SKM-1 (cell line): ENCODE measurements at regions not wholly inside any gene's neighbourhood (a gene's known extent, or its start where the extent isn't known, plus 50 kb on each side); places are given as distances from the start of the nearest gene placed in this dataset.
"Not testable (repeated sequence)": the region's sequence is repeated elsewhere in the genome, so short reads cannot be mapped to it uniquely, and the experiment has no call there.

Source experiments
- DNase-seq: peaks from one replicate; lab custom pipeline; 2025; ENCODE audit not compliant: unreplicated experiment; lab: John Stamatoyannopoulos, UW

DNA sequence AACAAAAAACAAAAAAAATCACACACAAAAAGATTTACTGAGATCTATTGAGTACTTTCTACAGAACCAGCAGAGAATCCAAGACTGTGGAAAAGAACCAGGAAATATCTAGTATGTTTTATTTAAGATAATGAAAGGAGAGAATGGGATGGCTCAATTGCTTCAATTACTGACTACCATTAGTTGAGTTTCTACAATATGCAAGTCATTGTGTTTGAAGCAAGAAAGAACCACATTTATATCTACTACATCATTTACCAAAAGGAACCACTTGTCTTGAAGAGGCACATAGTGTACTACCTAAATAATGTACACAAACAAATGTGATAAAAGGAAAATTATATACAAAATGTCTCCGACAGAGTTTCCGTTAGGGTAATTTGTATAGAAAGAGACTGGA lies 325.9 kb upstream of the TNC start:
- no peak for DNase-seq

DNA sequence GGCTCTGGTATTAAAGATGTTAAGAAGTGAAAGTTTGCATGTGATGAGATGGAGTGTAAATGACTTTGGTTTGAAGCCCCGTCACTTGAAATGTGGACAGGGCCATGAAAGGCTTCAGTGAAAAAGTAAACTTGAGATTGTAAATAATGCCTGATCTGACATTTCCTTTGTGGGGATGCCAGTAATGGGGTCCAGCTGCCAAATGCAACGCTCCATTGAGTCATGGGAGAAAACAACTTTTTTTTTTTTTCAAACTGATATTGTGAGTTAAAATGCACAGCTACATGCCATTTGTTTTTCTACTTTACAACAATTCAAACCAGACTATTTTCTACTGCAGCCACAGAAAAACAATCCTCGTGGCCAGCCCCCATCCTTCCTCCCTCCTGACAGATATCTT lies 327.0 kb upstream of the TNC start:
- no peak for DNase-seq

DNA sequence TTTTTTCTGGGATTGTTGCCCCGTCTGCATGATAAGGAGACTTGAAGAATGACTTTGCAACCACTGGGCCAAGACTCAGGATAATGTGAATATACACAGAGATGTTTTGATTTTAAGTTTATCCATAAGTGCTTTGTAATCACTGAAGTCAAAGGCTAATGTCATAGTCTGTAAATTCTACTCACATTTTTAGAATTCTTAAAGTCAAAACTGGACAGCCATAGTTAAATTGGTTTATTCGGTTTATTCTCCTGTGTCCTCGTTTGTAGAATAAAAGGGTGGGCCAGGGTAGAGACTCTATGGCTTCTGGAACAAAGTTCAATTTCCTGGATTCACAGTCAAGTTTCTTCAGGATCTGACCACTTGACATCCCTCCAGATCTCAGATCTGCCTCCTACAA lies 327.7 kb upstream of the TNC start:
- DNase-seq, result no peak

DNA sequence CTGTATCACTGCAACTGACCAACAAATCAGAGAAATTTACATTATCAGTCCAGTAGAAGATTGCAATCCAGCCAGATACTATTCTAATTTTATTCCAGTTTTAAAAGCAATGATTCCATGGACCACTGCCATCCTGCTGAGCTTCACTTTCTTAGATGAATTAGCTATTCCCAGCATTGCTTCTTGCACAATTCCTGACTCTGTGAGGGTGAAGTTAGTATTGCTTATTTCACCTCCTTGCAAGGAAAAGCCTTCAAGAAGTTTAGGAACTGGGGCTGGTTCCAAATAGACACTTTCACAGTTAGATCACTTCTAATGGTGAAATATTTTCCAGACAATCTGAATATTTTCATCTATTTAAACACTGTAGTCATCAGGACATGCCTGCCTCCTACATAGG lies 338.6 kb upstream of the TNC start:
- DNase-seq, result no peak

DNA sequence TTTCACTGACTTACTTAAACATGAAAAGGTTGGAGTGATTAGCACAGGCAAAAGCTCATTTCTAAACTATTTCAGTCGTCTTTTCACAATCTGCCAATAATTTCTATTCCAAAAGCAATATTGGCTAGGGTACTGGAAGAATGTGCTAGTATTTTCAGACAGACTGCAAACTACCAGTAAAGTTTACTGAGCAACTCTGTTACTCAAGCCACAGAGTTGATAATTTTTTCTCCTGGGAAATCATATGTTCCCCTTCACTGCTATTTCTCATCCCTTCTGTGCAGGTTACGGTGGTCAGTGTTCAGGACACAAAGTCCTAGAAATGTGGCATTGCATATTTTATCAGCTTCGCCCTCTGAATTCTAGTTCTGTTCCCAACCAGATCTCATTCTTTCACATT lies 343.3 kb upstream of the TNC start:
- no peak for DNase-seq

DNA sequence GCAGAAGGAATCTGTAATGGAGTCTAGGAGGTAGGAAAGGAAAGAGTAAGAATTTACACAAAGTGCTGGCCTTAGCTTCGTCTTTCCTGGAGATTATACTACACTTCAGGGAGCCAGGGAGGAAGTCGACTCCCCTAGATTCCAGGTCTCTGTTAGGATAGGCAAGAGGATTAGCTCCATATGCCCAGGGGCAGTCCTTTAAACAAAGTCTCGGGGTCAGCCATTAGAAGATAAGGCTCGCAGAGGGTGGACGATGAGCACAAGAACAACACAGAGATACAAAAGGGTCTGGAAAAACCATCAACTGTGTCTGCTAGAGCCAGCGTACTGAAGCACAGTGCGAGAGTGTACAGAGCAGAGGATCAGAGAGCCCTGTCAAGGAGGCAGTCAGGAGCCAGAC lies 344.7 kb upstream of the TNC start:
- DNase-seq, result no peak

DNA sequence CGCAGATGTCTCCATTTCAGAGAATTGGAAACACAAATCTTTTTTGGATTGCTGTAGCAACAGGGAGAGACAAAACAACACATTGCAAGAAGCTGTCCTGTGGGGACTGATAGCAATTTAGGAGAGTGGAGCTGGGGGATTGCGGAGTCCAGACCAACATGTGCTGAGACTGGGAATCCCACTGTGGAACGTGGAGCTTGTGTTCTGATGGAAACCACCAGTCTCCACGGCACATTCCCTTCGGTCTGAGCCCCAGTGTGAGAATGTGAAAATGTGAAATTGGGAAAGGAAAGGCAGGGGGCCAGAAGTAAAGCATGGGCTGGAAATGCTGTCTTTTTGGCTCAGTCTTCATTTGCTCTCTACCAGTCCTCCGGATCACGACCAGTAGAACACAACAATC lies 348.8 kb upstream of the TNC start:
- DNase-seq, result no peak

DNA sequence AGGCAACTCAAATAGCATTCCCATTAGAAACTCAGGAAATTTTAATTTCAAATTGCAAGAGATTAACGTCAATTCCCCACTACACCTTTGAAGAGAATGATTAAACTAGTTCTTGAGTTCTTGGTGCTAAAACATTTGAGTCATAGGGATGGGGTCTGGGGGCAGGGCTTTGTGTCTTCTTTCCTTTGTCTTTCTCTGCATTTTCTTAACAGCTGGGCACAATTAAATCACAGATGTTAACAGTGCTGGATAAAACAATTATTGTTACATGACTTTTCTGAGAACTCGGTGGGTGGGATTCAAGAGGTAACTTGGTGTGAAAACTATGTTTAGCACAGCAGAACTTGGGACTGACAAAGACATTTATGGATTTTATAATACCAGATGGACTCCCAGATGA lies 351.9 kb upstream of the TNC start:
- no peak for DNase-seq

DNA sequence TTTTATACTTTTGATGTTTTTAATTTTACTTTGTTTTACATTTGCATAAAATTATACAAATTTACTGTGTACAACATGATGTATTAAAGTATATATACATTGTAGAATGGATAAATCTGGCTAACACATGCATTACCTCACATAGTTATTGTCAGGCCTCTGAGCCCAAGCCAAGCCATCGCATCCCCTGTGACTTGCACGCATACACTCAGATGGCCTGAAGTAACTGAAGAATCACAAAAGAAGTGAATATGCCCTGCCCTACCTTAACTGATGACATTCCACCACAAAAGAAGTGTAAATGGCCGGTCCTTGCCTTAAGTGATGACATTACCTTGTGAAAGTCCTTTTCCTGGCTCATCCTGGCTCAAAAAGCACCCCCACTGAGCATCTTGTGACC lies 355.1 kb upstream of the TNC start:
- DNase-seq, result not testable (repeated sequence)

DNA sequence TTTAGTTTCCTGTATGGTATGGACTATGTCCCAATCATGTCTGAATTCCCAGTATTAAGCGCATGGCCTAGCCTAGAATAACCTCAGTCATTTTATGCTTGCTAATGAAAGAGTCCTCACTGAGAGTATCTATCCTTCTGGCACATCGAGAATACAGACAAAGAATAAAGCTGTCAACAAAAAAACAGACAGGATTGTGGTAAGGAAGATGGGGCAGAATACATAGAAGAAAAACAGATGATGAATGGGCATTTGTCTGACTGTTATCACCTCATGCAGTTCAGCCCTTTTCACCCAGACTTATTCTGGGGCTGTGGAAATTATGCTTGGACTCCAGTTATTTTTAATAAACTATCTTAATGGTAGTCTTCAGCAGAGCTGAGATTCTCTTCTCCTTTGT lies 363.8 kb upstream of the TNC start:
- no peak for DNase-seq

DNA sequence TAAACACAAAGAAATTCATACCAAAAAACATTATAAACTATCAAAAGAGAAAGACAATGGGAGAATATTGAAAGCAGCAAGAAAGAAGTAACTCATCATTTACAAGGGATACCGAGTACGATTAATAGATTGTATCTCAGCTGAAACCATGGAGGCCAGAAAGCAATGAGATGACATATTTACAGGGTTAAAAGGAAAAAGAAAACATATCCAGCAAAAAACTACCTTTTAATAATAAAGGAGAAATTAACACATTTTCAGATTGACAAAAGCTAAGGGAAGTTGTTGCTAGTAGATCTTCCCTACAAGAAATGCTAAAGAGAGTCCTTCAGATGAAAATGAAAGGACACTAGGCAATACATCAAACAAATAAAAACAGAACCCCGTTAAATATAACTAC lies 364.8 kb upstream of the TNC start:
- DNase-seq, result no peak

DNA sequence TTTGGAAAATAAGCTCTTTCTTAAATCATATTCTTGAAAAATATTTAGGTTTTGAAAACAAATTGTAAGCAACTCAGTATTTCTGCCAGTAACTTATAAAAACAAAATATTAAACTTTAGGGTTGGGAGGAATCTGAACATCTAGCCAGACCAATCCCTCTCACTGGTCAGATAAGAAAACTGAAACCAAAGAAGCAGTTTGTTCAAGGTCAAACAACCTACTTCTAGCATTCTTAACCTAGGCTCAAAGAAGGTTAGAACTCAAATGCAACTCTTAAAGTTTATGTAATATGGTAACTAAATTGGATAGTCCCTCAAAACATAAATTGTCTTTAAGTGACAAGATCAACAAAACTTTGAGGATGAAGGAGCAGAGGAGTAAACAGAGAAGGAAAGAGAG lies 374.9 kb upstream of the TNC start:
- DNase-seq, result no peak

DNA sequence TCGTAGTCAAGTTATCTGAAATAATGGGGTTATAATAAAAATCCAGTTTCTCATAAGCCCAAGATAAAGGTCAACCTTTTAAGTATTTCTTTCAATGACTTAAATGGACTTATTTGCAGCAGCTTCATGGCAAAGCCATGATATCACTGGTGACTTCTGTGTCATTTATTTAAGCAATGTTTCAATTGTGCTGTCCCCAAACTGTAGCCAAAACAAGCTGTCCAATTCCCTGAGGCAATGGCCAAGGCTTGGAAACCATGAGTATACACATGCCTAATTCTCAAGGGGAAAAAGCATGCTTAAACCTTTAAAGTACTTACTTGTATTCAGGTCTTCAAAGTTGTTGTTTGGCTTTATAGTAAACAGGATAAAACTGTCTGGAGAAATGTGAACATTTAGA lies 376.4 kb upstream of the TNC start:
- no peak for DNase-seq

DNA sequence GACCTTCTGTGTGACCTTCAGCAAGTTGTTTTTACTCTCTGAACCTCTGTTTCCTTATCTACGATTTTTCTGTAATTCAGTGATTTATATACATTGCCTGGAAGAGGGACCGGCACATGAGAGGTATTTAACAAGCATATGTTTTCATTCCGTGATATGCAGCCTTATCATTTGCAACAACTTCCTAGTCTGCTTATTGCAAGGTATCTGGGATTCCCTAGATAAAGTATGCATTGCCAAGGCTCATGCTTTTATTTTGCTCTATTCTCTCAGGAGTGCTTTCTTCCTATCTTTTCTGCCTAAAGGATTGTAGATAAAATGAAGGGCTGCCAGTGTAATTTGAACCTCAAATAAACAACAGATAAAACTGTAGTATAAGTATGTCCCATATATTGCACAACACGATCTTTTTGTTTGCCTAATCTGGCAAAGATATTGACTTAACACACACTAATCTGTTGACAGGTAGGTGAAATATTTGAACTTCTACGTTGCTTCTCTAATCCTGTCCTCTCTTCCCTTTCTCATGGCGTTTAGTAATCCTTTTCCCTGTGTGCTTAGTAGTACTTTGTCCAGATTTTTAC lies 377.2 kb upstream of the TNC start:
- DNase-seq, result no peak

DNA sequence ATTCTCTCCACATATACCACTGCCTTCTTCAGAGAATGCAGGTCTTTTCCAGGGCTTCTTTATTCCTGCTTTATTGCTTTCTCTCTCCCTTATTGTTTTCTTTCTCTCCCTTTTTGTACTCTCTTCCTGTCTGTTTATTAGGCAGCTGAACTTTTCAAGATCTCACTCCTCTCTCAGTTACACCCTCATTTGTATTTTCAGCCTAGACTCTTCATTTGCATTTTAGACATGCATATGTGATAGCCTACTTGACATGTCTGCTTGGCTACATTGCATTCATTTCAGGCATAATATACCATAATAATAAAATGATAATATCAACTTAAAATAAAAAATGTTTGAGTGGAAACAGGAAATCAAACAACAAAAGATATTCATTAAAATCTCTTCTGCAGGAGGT lies 377.9 kb upstream of the TNC start:
- no peak for DNase-seq

DNA sequence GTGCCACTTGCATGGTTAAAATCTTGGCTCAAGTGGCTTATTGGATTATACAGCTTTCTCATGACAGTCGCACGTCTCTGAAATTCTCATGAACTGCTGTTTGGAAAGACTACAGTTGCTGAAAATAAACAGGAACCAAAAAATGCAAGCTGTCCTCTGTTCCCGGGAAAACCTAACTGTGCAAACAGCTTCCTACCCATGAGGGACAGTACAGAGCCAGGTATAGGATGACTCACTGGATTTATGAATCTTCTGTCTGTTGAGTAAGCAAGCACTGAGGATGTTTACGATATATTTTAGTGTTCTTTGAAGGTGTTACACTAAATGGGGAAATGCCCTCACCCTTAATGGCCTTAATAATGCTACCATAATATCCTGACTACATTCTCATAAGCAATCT lies 380.3 kb upstream of the TNC start:
- no peak for DNase-seq

DNA sequence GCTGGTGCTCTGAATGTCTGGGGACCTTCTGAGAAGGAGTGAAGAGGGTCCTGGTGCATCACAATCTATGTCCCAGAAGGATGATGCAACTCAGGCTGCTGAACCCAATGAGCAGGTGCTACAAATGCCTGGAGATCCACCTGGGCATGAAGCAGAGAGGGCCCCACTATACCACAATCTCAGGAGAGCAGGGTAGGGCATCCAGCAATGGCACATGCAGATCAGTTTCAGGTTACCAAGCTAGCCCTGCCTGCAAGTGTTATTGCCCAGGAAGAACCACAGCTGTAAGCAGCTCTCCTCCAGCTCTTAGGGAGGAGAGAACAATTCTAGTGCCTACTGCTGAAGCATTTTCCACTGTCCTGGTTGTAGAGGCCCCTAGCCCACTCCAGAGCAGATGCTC lies 389.2 kb upstream of the TNC start:
- DNase-seq, result no peak

DNA sequence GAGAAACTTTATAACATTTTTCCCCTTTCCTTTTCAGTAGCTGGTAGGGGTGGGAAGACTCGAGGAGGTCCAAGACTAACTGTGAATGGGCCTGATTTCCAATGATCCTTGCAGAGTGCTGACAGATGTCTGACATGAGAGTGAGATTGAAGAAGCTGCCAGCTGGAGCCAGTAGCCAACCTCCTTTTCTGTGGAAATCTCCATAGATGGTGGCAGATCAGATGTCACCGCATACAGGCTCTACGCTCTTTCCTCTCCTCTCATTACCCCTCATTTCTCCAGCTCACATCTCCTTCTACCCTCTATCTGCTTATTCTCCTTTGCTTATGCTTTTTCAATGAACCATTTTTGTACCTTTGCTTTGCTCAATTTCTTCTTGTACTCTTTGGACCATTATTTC lies 395.2 kb upstream of the TNC start:
- no peak for DNase-seq

DNA sequence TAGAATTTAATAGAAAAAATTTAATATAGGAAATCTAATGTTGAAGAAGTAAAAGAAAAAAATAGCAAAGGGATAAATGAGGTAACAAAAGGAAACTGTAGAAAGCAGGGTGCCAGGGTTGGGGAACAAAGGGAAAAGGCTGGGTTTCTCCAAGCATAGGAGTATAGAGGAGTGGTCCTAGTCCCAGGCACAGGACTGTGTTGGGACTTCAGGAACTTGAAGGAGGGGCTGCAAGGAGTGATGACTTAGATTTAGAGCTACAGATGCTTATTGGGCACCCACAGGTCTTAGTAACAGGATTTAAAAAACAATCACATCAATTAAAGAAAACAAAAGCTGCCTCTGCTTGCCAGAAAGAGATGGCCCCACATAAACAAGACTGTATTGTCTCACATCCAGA lies 396.5 kb upstream of the TNC start:
- DNase-seq, result no peak

DNA sequence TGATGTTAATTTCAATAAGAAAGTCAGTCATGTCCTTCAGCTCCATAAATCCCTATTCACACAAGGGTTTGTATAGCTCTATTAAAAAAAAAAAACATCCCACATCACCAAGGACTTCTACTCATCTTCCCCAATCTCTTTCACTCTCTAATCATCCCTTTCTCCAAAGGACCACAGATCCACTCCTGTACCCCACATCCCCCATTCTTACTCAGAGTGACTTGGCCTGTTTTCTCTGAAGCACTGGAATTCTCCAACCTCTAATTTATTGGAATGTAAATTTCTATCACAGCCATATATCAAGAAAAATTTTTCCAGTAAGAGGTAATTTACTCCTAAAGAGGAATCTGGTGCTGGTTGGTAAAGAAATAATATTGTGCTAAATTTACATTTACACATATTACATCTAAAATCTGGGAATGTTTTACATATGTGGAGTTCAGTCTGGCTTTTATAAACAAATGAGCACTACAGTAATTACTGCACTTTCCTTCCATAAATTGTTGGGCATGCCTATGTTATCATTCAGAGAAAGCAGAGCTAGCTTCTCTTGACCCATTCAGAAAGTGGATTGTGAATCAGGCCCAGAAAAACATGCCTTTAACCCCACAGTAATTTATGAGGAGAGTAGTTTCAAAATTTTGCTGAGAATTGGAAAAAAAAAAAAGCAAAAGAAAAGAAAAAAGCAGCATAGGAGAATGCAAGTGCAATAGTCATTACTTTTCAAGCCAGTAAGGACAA lies 399.5 kb upstream of the TNC start:
- DNase-seq, result no peak

DNA sequence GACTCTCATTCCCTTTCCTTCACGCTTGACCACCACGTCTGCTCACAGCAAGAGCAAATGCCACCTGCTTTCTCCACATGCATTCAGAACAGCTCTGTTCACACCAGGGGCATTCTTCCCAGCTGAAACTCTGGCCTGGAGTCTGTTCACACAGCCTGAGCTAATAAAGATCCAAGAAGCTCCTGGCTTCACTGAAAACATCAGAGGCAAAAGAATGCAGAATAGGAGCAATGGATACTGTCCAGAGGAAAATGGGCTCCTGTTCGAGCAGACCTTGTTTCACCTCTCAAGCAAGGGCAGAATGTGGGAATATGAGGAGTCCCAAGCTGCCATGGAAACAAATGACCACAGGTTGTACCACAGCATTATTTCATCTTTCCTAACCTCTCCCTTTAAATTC lies 402.7 kb upstream of the TNC start:
- no peak for DNase-seq

DNA sequence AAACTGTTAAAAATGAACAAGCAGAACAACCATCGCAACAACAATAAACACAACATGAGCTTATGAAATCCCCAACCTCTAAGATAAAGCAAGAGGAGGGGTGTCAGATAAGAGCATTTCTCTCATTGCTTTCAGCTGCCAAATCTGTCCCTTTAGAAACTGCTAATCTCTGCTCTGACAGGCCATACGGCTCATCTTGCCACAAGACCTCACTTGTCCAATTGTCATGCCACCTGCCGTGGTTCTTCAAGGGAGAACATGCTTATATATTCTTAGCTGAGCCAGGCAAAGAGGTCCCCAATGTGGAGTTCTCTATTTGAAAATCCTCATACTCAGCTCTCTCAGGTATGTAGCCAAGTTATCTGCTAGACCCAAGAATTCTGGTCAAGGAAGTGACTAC lies 405.0 kb upstream of the TNC start:
- DNase-seq, result no peak

DNA sequence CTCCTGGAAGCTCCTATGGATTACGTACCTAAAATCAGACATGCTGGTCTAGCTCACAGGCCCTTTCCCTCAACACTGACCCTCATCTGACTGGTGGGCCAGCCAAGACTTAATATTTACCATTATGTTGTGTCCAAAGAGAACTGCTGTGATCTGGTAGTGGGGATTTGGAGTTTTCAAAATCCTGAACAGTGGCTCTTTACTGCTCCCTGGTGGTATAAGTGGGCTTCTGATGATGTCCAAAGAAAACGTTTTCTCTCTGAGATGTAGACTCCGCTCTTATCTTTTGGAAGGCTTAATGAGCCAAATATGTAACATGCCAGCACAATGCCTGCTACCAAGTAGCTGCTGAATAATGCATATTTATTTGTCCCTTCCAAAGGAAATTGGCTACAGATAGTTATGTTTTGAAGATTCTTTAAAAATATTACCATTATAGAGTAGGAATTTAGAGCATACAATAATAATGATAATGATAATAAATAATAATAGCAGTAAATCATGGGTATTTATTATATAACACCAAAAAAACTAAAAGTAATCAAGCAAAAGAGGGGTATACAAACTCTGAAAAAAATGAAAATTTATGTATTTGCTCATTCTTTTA lies 406.6 kb upstream of the TNC start:
- DNase-seq, result no peak
